Lower leg skin (tissue), 4 donors: ENCODE measurements at regions not wholly inside any gene's neighbourhood (a gene's known extent, or its start where the extent isn't known, plus 50 kb on each side); places are given as distances from the start of the nearest gene placed in this dataset.

Experiments used
- DNase-seq, 2 donors: peaks; one replicate each; pipeline ENCODE4 v3.0.0-alpha.2; 2019; ENCODE audit warnings: low spot score in 2 of 2
- H3K4me3 ChIP-seq: fragments of 200-600 bp; sonication (generic); 2 replicates; pipeline ENCODE4 v1.5.1; 2017; ENCODE audit warnings: mild to moderate bottlenecking, low read depth; ENCODE audit not compliant: poor library complexity, severe bottlenecking
- POLR2A ChIP-seq, 2 donors: fragments of 450-650 bp; IDR thresholded peaks; one replicate each; pipeline ENCODE4 v1.6.1; 2016 to 2017; ENCODE audit warnings: antibody characterized with exemption in 2 of 2, mild to moderate bottlenecking in 1 of 2, moderate library complexity in 1 of 2
- WGBS, 2 donors: methylation state at CpG; one replicate each; pipeline ENCODE4 v1.1.5; 2018; 5-methylcytosine and 5-hydroxymethylcytosine counted together
- intact Hi-C: fragments of 100-400 bp; cut with DNase I; formaldehyde crosslinking; loops from one replicate; pipeline ENCODE4 v1.15.0; 2023; ENCODE audit warnings: low total_unique reads
- TF ChIP-seq, protein P1 (sequence below), 3 donors: fragments of 450-650 bp; IDR thresholded peaks; one replicate each; pipeline ENCODE4 v1.5.1; 2016; ENCODE audit warnings: antibody characterized with exemption in 3 of 3, mild to moderate bottlenecking in 3 of 3, moderate library complexity in 2 of 3

DNA sequence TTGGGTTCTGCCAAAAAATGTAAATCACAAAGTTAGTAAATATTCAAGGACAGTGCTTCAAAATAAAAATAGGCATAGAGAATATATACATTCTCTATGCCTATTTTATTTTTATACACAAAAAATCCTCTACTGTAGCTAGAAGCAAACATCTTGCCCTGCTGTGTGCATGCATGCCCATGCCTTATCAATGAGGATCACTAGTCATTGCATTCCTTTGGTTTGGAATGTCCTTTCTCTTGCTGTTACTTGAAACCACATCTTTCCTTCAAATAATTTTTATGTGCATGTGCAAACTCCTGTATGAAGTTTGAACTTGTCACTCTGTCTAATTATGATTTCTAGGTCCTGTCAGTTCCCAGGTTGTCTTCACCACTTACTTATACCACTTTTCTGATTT lies 278.9 kb upstream of the IZUMO3 start:
- no peak for DNase-seq
- TF ChIP-seq, protein P1, sequence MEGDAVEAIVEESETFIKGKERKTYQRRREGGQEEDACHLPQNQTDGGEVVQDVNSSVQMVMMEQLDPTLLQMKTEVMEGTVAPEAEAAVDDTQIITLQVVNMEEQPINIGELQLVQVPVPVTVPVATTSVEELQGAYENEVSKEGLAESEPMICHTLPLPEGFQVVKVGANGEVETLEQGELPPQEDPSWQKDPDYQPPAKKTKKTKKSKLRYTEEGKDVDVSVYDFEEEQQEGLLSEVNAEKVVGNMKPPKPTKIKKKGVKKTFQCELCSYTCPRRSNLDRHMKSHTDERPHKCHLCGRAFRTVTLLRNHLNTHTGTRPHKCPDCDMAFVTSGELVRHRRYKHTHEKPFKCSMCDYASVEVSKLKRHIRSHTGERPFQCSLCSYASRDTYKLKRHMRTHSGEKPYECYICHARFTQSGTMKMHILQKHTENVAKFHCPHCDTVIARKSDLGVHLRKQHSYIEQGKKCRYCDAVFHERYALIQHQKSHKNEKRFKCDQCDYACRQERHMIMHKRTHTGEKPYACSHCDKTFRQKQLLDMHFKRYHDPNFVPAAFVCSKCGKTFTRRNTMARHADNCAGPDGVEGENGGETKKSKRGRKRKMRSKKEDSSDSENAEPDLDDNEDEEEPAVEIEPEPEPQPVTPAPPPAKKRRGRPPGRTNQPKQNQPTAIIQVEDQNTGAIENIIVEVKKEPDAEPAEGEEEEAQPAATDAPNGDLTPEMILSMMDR (IDR thresholded peaks at IDR 0.05) = no peak
- no peak overlapping the region for H3K4me3 ChIP-seq
- intact Hi-C loops = no loop called here

DNA sequence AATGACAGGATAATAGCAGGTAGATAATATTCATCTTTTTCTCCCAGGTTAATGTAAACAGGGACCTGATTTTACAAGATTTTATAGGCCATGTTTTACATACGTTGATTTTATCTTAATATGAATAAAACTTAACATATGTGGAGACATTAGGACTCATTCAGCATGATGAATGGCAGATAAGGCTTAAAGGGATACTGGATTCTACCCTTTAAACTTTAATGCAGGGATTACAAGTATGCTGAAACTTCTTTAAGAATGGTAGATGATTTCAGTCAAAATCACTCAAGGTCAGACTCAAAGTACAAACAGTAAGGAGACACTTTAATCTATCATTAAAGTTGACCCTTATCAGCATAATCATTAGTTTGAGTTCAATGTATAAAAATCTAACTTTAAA lies 274.5 kb upstream of the IZUMO3 start:
- H3K4me3 ChIP-seq = no peak overlapping the region
- intact Hi-C loops = no loop called here
- DNase-seq = no peak
- 35 to 39% methylated on average over 1 of the region's 1 CpG for WGBS, 2 donors
- TF ChIP-seq POLR2A (IDR thresholded peaks at IDR 0.05) = no peak
- TF ChIP-seq, protein P1 (IDR thresholded peaks at IDR 0.05) = no peak

DNA sequence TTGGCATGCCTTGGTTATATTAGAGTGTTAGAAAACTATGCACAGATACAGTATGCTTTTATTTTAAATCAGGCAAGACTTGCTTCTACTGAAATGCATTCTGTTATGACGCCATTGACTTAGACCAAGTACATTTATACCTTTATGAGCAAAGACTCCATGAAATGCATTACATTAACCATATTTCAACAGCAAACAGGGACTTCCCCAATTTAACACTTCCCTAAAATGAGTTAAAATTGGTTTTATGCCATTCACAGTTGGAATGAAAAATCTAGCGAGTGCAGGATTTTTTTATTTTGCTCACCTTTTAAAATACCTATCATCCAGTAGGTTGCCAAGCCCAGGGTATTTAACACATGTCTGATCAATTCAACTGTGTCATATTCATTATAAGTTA lies 272.1 kb upstream of the IZUMO3 start:
- TF ChIP-seq, protein P1 (IDR thresholded peaks at IDR 0.05) = no peak
- TF ChIP-seq POLR2A (IDR thresholded peaks at IDR 0.05) = no peak
- no peak for DNase-seq
- 85 to 87% methylated on average over 2 of the region's 2 CpGs for WGBS, 2 donors
- intact Hi-C loops = loop anchor here (10.0 kb wide), 1 partner anchor 1613 kb away; no protein-coding TSS in a partner anchor
- H3K4me3 ChIP-seq = no peak overlapping the region

DNA sequence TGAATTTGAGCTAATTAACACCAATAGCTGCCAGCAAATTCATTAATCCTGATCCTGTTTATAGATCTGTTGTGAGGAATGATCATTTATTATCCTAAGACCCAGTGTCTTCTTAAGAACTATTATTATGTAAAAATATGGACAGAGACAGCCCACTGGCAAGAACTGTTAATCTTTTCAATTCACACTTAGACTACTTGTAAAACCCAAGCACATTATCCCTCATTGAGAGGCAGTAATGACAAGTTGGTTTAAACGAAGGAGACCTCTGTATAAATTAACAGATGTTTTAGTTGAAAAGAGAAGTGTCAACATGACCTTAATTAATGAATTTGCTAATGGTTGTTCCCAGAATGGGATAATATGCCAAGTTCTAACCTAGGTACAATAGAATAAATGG lies 270.3 kb upstream of the IZUMO3 start:
- intact Hi-C loops = loop anchor here (10.0 kb wide), 1 partner anchor 1611 kb away; no protein-coding TSS in a partner anchor
- H3K4me3 ChIP-seq = no peak overlapping the region
- WGBS, 2 donors = 26 to 31% methylated on average over 1 of the region's 1 CpG
- TF ChIP-seq POLR2A (IDR thresholded peaks at IDR 0.05) = no peak
- DNase-seq = no peak

DNA sequence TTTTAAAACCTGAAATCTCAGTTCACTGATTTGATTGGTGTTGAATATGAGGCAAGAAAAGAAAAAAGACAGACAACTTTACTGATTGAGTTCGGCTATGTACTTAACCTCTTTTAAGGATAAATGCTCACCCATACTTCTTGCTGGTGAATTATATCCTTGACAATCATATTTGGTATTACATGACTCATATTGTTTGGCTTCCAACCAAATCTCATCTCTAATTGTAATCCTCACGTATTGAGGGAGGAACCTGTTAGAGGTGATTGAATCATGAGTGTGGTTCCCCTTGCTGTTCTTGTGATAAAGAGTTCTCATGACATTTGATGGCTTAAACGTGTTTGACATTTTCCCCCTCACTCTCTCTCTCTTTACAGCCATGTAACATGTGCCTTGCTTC lies 255.6 kb upstream of the IZUMO3 start:
- no peak for TF ChIP-seq POLR2A (IDR thresholded peaks at IDR 0.05)
- TF ChIP-seq, protein P1 (IDR thresholded peaks at IDR 0.05) = no peak
- DNase-seq = no peak
- intact Hi-C loops = no loop called here
- WGBS, 2 donors = 46 to 51% methylated on average over 3 of the region's 3 CpGs
- H3K4me3 ChIP-seq = no peak overlapping the region

DNA sequence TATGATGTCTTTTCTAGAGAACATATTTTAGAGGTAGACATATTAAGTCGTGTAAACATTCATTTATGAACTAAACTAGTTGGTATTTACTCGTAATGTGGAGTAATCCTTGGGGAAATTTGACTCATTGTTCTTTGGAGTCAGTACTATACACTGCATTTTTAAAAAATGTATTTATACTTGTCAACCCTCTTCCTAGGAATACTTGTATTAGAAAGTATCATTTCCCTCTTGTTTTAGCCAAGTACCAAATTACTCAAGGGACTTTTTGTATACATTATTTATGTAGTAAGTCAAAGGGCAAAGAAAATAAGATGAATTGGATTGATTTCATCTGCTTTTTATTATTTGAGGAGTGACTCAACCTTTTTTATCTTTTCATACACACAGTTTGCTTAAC lies 248.1 kb upstream of the IZUMO3 start:
- WGBS, 2 donors = 34 to 40% methylated on average over 2 of the region's 2 CpGs
- H3K4me3 ChIP-seq = no peak overlapping the region
- intact Hi-C loops = no loop called here
- no peak for TF ChIP-seq POLR2A (IDR thresholded peaks at IDR 0.05)
- TF ChIP-seq, protein P1 (IDR thresholded peaks at IDR 0.05) = no peak
- DNase-seq = no peak
